ENCODE measurements at regions not wholly inside any gene's neighbourhood (a gene's known extent, or its start where the extent isn't known, plus 50 kb on each side); places are given as distances from the start of the nearest gene placed in this dataset.

DNA sequence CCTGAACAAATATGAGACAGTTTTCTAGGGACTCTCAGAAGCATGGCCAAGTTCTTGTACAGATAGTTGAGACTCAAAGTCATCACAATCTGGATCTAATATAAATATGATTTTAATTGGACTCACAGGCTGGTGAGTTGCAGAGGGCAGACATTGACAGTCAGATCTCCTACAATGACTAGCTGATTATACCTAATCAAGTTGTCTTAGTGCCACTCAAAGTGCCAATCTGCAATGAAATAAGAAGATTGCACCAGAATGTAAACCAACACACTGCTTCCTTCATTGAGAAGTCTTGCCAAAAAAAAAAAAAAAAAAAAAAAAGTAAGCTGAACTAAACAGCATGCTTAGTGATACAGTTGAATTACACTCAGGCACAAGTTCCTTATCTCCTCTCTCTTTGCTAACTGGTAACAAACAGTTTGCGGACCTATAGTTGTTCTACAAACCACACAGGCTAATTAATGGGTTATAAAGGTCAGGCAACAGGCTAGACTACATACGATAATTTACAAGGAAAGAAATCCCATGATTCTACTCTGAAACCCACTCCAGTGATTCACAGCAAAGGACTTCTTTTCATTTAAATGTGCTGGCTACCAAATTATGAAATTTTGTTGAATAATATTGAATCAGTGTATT is 107.3 kb upstream of the NIPBL start:
- Histone ChIP-seq H3K9me3 (no peaks in the 10 kb centered on the region), H3K4me3 (no peak overlapping the region), H3K36me3 (no peaks in the 10 kb centered on the region), H3K4me1 (replicated peaks) (no peaks in the 10 kb centered on the region), H3K27ac (no peak overlapping the region), H3K27me3 (replicated peaks; ENCODE audit: insufficient read depth) (no peaks in the 10 kb centered on the region)
- intact Hi-C loops (cut with DNase I) = no loop called here
- TF ChIP-seq POLR2A (IDR thresholded peaks at IDR 0.05) (no peak), POLR2AphosphoS5 (IDR thresholded peaks at IDR 0.05) (no peak)
- TF ChIP-seq, protein P1, sequence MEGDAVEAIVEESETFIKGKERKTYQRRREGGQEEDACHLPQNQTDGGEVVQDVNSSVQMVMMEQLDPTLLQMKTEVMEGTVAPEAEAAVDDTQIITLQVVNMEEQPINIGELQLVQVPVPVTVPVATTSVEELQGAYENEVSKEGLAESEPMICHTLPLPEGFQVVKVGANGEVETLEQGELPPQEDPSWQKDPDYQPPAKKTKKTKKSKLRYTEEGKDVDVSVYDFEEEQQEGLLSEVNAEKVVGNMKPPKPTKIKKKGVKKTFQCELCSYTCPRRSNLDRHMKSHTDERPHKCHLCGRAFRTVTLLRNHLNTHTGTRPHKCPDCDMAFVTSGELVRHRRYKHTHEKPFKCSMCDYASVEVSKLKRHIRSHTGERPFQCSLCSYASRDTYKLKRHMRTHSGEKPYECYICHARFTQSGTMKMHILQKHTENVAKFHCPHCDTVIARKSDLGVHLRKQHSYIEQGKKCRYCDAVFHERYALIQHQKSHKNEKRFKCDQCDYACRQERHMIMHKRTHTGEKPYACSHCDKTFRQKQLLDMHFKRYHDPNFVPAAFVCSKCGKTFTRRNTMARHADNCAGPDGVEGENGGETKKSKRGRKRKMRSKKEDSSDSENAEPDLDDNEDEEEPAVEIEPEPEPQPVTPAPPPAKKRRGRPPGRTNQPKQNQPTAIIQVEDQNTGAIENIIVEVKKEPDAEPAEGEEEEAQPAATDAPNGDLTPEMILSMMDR (IDR thresholded peaks at IDR 0.05) = no peak
- DNase-seq (ENCODE audit: low spot score) = no peak
- WGBS = 30% methylated on average over 2 of the region's 2 CpGs

DNA sequence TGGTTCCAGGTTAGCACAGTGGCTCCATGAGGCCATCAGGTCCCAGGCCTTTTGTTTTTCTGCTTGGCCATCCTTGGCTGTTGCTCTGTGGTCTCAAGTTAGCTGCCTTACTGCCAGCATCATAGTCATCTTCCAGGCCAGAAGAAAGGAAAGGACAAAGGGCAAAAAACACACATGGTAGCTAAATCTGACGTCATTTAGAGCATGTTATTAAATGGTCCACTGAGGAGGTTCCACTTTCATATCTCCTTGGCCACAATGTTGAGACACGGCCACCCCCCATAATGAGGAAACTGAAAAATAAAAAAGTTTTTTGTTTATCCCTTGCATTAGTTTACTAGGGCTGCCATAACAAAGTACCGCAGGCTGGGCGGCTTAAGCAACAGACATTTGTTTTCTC is 106.4 kb upstream of the NIPBL start:
- Histone ChIP-seq H3K4me3 (no peak overlapping the region), H3K27ac (no peak overlapping the region), H3K4me1 (replicated peaks) (no peaks in the 10 kb centered on the region), H3K9me3 (no peaks in the 10 kb centered on the region), H3K27me3 (replicated peaks; ENCODE audit: insufficient read depth) (no peaks in the 10 kb centered on the region), H3K36me3 (no peaks in the 10 kb centered on the region)
- TF ChIP-seq, protein P1 (IDR thresholded peaks at IDR 0.05) = no peak
- no peak for DNase-seq (ENCODE audit: low spot score)
- 91% methylated on average over 4 of the region's 4 CpGs for WGBS
- intact Hi-C loops (cut with DNase I) = no loop called here

DNA sequence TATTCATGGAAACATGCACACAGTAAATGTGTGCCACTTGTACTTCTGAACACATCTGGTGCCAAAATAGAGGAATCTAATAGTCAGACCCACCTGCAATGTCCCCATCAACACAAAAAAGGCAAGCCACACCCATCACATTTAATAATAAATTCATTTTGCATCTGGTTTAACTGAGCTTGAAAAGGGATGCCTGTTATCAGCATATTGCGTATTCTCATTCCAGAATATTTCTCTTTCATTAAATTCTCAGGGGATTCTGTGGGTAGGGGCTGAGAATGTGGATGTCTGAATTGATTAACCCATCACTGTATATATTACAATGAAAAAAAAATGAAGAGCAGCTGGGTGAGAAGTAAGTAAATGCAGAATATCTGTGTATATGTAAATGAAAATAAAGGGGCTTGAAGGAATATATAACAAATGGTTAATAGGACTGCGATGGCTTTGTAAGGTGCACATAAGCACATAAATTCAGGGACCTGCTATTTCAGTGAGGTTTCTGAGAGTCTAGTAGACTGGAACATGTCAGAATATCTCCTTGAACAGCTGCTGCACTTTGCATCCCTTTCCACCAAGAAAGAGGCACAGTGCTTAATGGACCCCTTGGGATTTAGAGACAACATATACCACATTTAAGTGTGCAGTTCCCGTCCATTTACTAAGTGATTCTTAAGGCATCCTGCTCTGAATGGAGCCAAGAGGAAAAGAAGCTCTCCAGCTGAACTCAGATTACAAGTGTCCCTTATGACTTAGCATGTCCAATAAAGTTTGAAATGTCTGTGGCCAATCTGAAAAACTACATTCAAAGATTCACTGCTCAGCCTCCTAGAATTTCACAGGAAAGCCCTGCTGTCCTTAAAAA is 104.1 kb upstream of the NIPBL start:
- TF ChIP-seq, protein P1 (IDR thresholded peaks at IDR 0.05) = no peak
- no peak for TF ChIP-seq POLR2A (IDR thresholded peaks at IDR 0.05)
- TF ChIP-seq POLR2AphosphoS5 (IDR thresholded peaks at IDR 0.05) = no peak
- intact Hi-C loops (cut with DNase I) = no loop called here
- H3K4me1 ChIP-seq (replicated peaks) = no peaks in the 10 kb centered on the region
- H3K9me3 ChIP-seq = no peaks in the 10 kb centered on the region
- no peak overlapping the region for H3K4me3 ChIP-seq
- no peak for DNase-seq (ENCODE audit: low spot score)
- H3K27me3 ChIP-seq (replicated peaks; ENCODE audit: insufficient read depth) = no peaks in the 10 kb centered on the region
- WGBS = 55% methylated on average over 3 of the region's 3 CpGs
- H3K27ac ChIP-seq = no peak overlapping the region
- H3K36me3 ChIP-seq = no peaks in the 10 kb centered on the region

DNA sequence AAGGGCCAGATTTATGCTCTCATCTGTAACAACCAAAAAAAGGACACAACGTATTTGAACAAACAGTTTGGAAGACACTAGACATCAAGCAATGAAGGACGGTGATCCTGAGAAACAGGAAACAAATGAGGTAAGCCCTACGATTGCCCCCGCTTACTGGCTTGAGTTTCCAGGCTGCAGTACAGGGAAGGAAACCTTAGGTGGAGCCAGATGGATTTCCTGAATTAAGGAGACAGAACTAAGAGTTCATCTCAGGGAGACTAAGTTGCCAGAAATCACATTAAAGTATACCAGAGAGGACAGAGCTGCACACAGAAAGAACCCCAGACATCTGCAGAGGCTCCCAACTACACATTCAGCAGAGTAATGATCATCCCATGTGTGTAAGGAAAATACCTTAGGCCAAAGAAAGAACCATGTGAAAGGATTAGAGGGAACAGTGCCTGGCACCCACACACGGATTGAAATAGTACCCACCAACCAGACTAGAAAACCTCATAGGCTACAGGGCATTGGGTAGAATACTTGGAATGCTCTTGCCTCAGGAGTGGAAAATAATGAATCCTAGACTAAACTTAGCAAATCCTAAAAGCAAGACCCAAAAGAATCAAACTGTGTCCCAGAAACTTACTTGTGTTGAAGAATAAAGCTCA is 99.3 kb upstream of the NIPBL start:
- 21% methylated on average over 5 of the region's 5 CpGs for WGBS
- no peaks in the 10 kb centered on the region for H3K4me1 ChIP-seq (replicated peaks)
- no peaks in the 10 kb centered on the region for H3K27me3 ChIP-seq (replicated peaks; ENCODE audit: insufficient read depth)

More for the DNA sequence above, 99.3 kb upstream of the NIPBL start:
- Histone ChIP-seq H3K36me3 (no peaks in the 10 kb centered on the region), H3K4me3 (no peak overlapping the region), H3K9me3 (no peaks in the 10 kb centered on the region), H3K27ac (no peak overlapping the region)
- DNase-seq (ENCODE audit: low spot score) = no peak
- TF ChIP-seq, protein P1 (IDR thresholded peaks at IDR 0.05) = peak in 2 of 4 experiments; percentile 12 to 27
- TF ChIP-seq POLR2A (IDR thresholded peaks at IDR 0.05) = no peak
- intact Hi-C loops (cut with DNase I) = no loop called here
